Astrocyte (in vitro differentiated cells and primary cell): ENCODE measurements at regions not wholly inside any gene's neighbourhood (a gene's known extent, or its start where the extent isn't known, plus 50 kb on each side); places are given as distances from the start of the nearest gene placed in this dataset.

ENCODE experiments used
- DNase-seq: peaks from one replicate; pipeline ENCODE4 v3.0.0-alpha.2; 2010; ENCODE audit warnings: low read depth
- FAIRE-seq: peaks from 2 replicates; lab custom pipeline; 2011; peaks lifted over from hg19 to GRCh38; lab: Jason Lieb, UNC
- H2AFZ ChIP-seq: 2 replicates; pipeline ENCODE4 v1.6.0; 2012; ENCODE audit warnings: low read depth, low read length, inconsistent platforms
- H3K27ac ChIP-seq: 2 replicates; pipeline ENCODE4 v1.5.1; 2011; ENCODE audit warnings: low read depth, low read length, inconsistent platforms
- H3K27me3 ChIP-seq: 2 replicates; pipeline ENCODE4 v1.6.0; 2011; ENCODE audit warnings: low read length, inconsistent platforms; ENCODE audit not compliant: insufficient read depth
- H3K36me3 ChIP-seq: 2 replicates; pipeline ENCODE4 v1.5.1; 2011; ENCODE audit warnings: low read length, inconsistent platforms; ENCODE audit not compliant: insufficient read depth
- H3K4me1 ChIP-seq: 2 replicates; pipeline ENCODE4 v1.5.1; 2011; ENCODE audit warnings: low read length, inconsistent platforms; ENCODE audit not compliant: insufficient read depth
- H3K4me2 ChIP-seq: 2 replicates; pipeline ENCODE4 v1.6.0; 2012; ENCODE audit warnings: low read length, inconsistent platforms
- H3K4me3 ChIP-seq: 2 replicates; pipeline ENCODE4 v1.5.1; 2011; ENCODE audit warnings: low read depth, mild to moderate bottlenecking, low read length, inconsistent platforms; ENCODE audit not compliant: insufficient read depth
- H3K79me2 ChIP-seq: 2 replicates; pipeline ENCODE4 v1.6.0; 2012; ENCODE audit warnings: mild to moderate bottlenecking, low read length, inconsistent platforms; ENCODE audit not compliant: insufficient read depth
- H3K9ac ChIP-seq: 2 replicates; pipeline ENCODE4 v1.6.0; 2012; ENCODE audit warnings: mild to moderate bottlenecking, low read length, inconsistent platforms
- H3K9me3 ChIP-seq: 2 replicates; pipeline ENCODE4 v1.5.1; 2012; ENCODE audit warnings: low read depth, mild to moderate bottlenecking, low read length, inconsistent platforms; ENCODE audit not compliant: insufficient read depth
- H4K20me1 ChIP-seq: 2 replicates; pipeline ENCODE4 v1.6.0; 2012; ENCODE audit warnings: low read length, inconsistent platforms; ENCODE audit not compliant: insufficient read depth
- H3K27ac Mint-ChIP-seq: one replicate; pipeline ENCODE4 v1.8.0; 2021; ENCODE audit warnings: mild to moderate bottlenecking, mixed read lengths; ENCODE audit not compliant: unreplicated experiment
- H3K27me3 Mint-ChIP-seq: one replicate; pipeline ENCODE4 v1.8.0; 2021; ENCODE audit warnings: low read depth, mixed read lengths; ENCODE audit not compliant: unreplicated experiment
- H3K36me3 Mint-ChIP-seq: one replicate; pipeline ENCODE4 v1.8.0; 2021; ENCODE audit warnings: low read depth, mixed read lengths; ENCODE audit not compliant: unreplicated experiment
- H3K4me1 Mint-ChIP-seq: one replicate; pipeline ENCODE4 v1.8.0; 2021; ENCODE audit warnings: low read depth, mixed read lengths; ENCODE audit not compliant: unreplicated experiment
- H3K4me3 Mint-ChIP-seq: one replicate; pipeline ENCODE4 v1.8.0; 2021; ENCODE audit warnings: mild to moderate bottlenecking, moderate library complexity, mixed read lengths; ENCODE audit not compliant: unreplicated experiment
- H3K9me3 Mint-ChIP-seq: one replicate; pipeline ENCODE4 v1.8.0; 2021; ENCODE audit warnings: mild to moderate bottlenecking, mixed read lengths; ENCODE audit not compliant: unreplicated experiment
- EZH2 ChIP-seq: IDR thresholded peaks from 2 replicates; pipeline ENCODE4 v1.6.1; 2012; ENCODE audit warnings: mild to moderate bottlenecking, low read length, inconsistent platforms; ENCODE audit not compliant: insufficient read depth
- TF ChIP-seq, protein P1 (sequence below): IDR thresholded peaks from 2 replicates; pipeline ENCODE4 v1.5.1; 2011; ENCODE audit warnings: low read depth, mild to moderate bottlenecking, inconsistent platforms, low read length, moderate library complexity; ENCODE audit not compliant: insufficient read depth

DNA sequence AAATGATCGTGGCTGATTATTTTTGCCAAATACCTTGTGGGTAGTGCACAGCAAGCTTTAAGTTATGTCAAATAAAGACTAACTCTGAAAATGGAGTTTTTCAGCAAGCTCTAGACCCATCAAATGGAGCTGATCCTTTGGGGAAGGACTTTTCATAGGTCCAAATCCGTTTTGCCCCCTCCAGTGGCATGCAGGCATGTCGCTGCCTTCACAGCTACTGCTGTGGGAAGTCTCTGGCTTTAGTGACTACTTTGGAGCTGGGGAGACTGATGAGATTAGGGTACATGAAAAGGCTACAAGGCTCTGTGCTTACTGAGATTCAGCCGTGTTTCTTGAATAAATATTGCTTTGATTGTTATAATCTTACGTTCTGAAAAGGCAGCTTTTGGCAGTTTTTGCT is 106.6 kb upstream of the HS3ST1 start:
- FAIRE-seq (no peak), DNase-seq (no peak)
- H3K4me1 ChIP-seq: no peaks in the 10 kb centered on the region
- H2AFZ ChIP-seq: no peak overlapping the region
- no peak overlapping the region for H3K27ac ChIP-seq
- H3K79me2 ChIP-seq: no peaks in the 10 kb centered on the region
- Mint-ChIP-seq H3K27me3 (no peaks in the 10 kb centered on the region), H3K9me3 (peaks cover 6% of the 10 kb centered on the region), H3K36me3 (no peaks in the 10 kb centered on the region), H3K27ac (no peak overlapping the region), H3K4me1 (peaks cover 4% of the 10 kb centered on the region), H3K4me3 (no peak overlapping the region)
- H3K27me3 ChIP-seq: no peaks in the 10 kb centered on the region
- H3K9ac ChIP-seq: no peak overlapping the region
- H3K4me2 ChIP-seq: no peak overlapping the region
- no peaks in the 10 kb centered on the region for H4K20me1 ChIP-seq
- TF ChIP-seq, protein P1, sequence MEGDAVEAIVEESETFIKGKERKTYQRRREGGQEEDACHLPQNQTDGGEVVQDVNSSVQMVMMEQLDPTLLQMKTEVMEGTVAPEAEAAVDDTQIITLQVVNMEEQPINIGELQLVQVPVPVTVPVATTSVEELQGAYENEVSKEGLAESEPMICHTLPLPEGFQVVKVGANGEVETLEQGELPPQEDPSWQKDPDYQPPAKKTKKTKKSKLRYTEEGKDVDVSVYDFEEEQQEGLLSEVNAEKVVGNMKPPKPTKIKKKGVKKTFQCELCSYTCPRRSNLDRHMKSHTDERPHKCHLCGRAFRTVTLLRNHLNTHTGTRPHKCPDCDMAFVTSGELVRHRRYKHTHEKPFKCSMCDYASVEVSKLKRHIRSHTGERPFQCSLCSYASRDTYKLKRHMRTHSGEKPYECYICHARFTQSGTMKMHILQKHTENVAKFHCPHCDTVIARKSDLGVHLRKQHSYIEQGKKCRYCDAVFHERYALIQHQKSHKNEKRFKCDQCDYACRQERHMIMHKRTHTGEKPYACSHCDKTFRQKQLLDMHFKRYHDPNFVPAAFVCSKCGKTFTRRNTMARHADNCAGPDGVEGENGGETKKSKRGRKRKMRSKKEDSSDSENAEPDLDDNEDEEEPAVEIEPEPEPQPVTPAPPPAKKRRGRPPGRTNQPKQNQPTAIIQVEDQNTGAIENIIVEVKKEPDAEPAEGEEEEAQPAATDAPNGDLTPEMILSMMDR: no peak
- TF ChIP-seq EZH2: no peak
- no peak overlapping the region for H3K4me3 ChIP-seq
- H3K9me3 ChIP-seq: peaks cover 5% of the 10 kb centered on the region
- H3K36me3 ChIP-seq: no peaks in the 10 kb centered on the region

DNA sequence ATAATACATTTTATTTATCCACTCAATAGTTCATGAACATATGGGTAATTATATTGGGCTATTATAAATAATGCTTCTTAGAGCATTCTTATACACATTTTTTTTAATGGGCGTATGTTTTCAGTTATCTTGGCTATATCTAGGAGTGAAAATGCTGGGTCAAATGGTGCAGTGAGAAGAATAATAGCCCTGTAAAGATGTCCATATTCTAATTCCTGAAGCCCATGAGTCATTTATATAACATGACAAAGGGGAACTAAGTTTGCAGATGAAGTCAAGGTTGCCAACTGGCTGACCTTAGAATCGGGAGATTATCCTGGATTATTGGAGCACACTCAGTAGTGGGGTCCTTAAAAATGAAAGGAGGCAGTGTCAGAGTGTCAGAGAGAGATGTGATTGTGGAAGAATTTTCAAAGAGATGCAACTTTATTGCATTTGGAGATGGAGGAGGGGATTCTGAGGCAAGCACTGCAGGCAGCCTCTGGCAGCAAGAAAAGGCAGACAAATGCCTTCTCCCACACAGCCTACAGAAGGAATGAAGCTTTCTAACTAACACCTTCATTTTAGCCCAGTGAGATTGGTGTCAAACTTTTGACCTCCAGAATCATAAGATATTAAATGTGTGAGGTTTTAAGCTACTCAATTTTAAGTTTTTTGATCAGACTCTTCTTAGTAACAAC is 106.1 kb upstream of the HS3ST1 start:
- Mint-ChIP-seq H3K4me3 (no peak overlapping the region), H3K36me3 (no peaks in the 10 kb centered on the region), H3K27ac (no peak overlapping the region), H3K4me1 (peaks cover 4% of the 10 kb centered on the region), H3K27me3 (no peaks in the 10 kb centered on the region), H3K9me3 (peaks cover 9% of the 10 kb centered on the region)
- Histone ChIP-seq H3K27me3 (no peaks in the 10 kb centered on the region), H3K4me1 (no peaks in the 10 kb centered on the region), H3K4me3 (no peak overlapping the region), H3K36me3 (no peaks in the 10 kb centered on the region), H3K79me2 (no peaks in the 10 kb centered on the region), H2AFZ (no peak overlapping the region), H4K20me1 (no peaks in the 10 kb centered on the region), H3K9ac (no peak overlapping the region), H3K4me2 (no peak overlapping the region), H3K27ac (no peak overlapping the region), H3K9me3 (peaks cover 5% of the 10 kb centered on the region)
- no peak for TF ChIP-seq EZH2
- TF ChIP-seq, protein P1: no peak
- DNase-seq (no peak), FAIRE-seq (no peak)

DNA sequence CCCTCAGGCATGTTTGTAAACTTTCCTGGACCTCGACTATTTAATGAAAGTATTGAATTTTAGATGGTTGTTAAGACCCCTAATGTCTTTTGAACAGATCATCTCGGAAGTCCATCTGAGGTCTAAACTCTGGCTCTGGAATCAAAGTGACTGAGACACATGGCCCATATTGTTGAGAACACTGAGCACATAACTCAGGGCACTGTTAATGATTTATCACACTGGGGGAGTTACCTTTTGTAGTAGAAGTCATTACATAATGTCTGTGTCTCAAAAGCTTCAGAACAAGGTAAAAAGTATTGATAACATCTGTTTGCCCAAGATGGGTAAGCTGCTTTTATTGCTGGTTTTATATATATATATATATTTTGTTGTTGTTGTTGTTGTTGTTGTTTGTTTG is 103.4 kb upstream of the HS3ST1 start:
- Mint-ChIP-seq H3K27me3 (no peaks in the 10 kb centered on the region), H3K9me3 (peaks cover 9% of the 10 kb centered on the region), H3K36me3 (no peaks in the 10 kb centered on the region), H3K27ac (no peak overlapping the region), H3K4me3 (no peak overlapping the region), H3K4me1 (peaks cover 7% of the 10 kb centered on the region)
- Histone ChIP-seq H3K36me3 (no peaks in the 10 kb centered on the region), H3K4me1 (no peaks in the 10 kb centered on the region), H3K79me2 (no peaks in the 10 kb centered on the region), H3K4me3 (no peak overlapping the region), H3K27ac (no peak overlapping the region), H3K9ac (no peak overlapping the region), H3K9me3 (peaks cover 5% of the 10 kb centered on the region), H4K20me1 (no peaks in the 10 kb centered on the region), H3K27me3 (no peaks in the 10 kb centered on the region), H2AFZ (no peak overlapping the region), H3K4me2 (no peak overlapping the region)
- TF ChIP-seq EZH2: no peak
- TF ChIP-seq, protein P1: no peak
- DNase-seq: no peak
- no peak for FAIRE-seq
